Urinary bladder (tissue), 3 donors: ENCODE measurements at regions not wholly inside any gene's neighbourhood (a gene's known extent, or its start where the extent isn't known, plus 50 kb on each side); places are given as distances from the start of the nearest gene placed in this dataset.

Experiments
- DNase-seq: peaks from one replicate; pipeline ENCODE4 v3.0.0-alpha.2; 2015; ENCODE audit errors: extremely low spot score
- H3K27ac ChIP-seq: one replicate; pipeline ENCODE4 v1.5.1; 2013; ENCODE audit warnings: low read depth, mild to moderate bottlenecking, moderate library complexity
- H3K36me3 ChIP-seq: one replicate; pipeline ENCODE4 v1.6.1; 2013; ENCODE audit warnings: mild to moderate bottlenecking, moderate library complexity; ENCODE audit not compliant: insufficient read depth
- H3K4me1 ChIP-seq: one replicate; pipeline ENCODE4 v1.6.1; 2013; ENCODE audit warnings: mild to moderate bottlenecking, moderate library complexity; ENCODE audit not compliant: insufficient read depth
- H3K4me3 ChIP-seq: one replicate; pipeline ENCODE4 v1.5.1; 2013; ENCODE audit warnings: low read depth, low read length
- WGBS: extraction: QIAGEN DNeasy Blood & Tissue Kit; methylation state at CpG from one replicate; pipeline ENCODE4 v1.1.7; 2013; 5-methylcytosine and 5-hydroxymethylcytosine counted together
- donor health status: healthy with polysubstance abuse.
- donor health status: healthy.

DNA sequence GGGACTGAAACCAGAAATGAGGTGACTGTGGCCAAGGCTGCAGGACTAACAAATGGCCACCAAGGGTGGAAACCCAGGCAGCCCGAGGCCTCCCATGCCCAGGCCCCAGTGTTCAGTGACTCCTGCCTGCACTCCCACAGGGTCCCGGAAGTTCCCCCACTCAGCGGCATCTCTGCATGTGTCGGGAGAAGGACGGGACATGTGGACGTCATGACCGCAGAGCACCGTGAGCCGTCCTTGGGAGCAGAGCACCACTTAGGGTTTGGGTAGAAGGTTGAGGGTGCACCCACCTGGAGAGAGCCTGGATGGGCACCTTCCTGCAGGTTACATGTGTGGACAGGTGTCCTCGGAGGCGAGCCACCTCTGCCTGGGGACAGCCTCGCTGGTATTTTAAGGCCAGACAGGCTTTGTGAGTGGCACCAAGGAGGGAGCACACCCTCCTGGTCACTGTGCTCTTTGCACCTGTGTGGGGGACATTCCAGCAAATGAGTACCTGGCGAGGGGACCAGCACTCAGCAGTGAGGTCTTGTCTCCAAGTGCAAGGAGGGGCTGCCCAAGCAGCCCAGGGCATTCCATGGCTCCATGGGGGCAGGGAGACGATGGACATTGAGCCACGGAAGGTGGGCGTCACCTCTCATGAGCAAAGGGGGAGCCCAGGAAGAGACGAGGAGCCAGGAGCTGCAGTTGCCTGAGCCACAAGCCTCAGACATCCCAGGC, 95.3 kb upstream of the TCERG1L start:
- Histone ChIP-seq H3K27ac (no peak overlapping the region), H3K36me3 (no peaks in the 10 kb centered on the region), H3K4me3 (no peak overlapping the region), H3K4me1 (no peaks in the 10 kb centered on the region)
- 91% methylated on average over 17 of the region's 17 CpGs for WGBS
- no peak for DNase-seq

DNA sequence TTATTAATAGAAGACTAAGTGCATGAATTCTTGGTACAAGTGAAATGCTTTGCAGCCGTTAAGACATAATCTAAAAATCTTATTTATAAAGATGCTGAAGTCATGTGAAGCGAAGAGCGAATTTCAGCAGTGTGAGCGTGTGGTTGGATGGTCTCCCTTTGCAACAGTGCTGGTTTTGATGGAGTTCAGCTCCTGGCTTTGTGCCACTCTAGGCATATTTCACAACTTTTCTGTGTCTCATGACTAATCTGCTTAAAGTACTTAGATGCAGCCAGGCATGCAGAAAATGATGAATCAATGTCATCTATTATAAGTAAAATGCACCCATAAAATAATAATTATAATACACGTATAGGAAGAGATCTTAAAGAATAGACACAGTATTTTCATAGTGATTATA, 107.2 kb upstream of the TCERG1L start:
- Histone ChIP-seq H3K4me1 (no peaks in the 10 kb centered on the region), H3K27ac (no peak overlapping the region), H3K36me3 (no peaks in the 10 kb centered on the region), H3K4me3 (no peak overlapping the region)
- DNase-seq, result no peak
- WGBS, result 77% methylated on average over 5 of the region's 5 CpGs

DNA sequence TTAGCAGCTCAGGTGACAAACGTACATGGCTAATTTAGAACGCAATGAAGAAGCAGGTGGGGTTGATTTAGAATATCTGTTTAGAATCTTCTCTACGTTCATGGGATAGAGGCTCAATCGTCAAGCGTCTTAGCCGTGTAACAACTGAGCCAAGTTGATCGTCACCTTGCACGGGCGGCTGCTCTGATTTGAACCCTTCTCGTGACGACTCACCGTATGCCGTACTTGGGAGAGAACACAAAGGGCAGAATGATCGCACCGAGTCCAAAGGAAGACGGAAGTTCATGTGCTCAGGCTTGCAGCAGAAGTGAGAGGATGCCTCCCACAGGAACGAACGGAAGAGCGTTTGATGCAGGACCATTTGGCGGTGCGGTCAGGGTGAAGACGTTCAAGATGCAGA, 108.3 kb upstream of the TCERG1L start:
- WGBS, result 89% methylated on average over 22 of the region's 22 CpGs
- no peak overlapping the region for H3K27ac ChIP-seq
- H3K4me1 ChIP-seq, result no peaks in the 10 kb centered on the region
- DNase-seq, result no peak
- H3K36me3 ChIP-seq, result no peaks in the 10 kb centered on the region
- no peak overlapping the region for H3K4me3 ChIP-seq

DNA sequence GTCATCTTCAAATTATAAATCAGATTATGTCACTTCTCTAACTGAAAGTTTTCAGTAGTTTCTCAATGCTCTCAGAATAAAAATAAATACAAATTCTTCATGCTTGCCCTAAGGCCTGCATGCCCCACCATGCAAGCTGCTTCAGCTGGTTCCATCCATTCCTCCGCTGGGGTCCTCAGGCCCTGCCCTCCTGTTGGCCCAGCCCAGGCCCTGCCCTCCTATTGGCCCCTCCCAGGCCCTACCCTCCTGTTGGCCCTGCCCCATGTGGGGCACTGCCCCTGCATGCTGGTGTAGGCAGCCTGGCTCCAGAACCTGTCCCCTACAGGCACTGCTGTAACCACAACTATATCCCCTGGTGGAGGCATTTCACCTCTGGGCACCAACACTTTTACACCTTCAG, 109.3 kb upstream of the TCERG1L start:
- WGBS, result 91% methylated on average over 1 of the region's 1 CpG
- Histone ChIP-seq H3K27ac (no peak overlapping the region), H3K4me1 (no peaks in the 10 kb centered on the region), H3K36me3 (no peaks in the 10 kb centered on the region), H3K4me3 (no peak overlapping the region)
- DNase-seq, result no peak

DNA sequence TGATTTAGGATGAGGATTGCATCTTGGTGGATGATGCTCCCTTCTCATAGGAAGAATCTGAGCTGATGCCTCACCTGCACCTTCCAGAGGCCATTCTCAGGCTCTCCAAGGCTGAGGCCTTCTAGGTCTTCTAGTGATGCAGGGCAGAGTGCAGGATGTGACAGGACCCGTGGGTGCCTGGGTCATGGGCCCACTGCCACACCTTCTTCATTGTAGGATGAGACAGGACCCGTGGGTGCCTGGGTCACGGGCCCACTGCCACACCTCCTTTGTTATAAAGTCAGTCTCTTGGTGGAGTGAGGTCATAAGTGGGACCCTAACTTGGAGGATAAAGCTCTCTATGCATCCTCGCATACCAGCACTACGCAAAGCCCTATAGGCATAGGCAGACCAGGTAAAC, 109.9 kb upstream of the TCERG1L start:
- no peaks in the 10 kb centered on the region for H3K36me3 ChIP-seq
- H3K4me3 ChIP-seq, result no peak overlapping the region
- WGBS, result 91% methylated on average over 5 of the region's 5 CpGs
- no peaks in the 10 kb centered on the region for H3K4me1 ChIP-seq
- no peak overlapping the region for H3K27ac ChIP-seq
- no peak for DNase-seq

DNA sequence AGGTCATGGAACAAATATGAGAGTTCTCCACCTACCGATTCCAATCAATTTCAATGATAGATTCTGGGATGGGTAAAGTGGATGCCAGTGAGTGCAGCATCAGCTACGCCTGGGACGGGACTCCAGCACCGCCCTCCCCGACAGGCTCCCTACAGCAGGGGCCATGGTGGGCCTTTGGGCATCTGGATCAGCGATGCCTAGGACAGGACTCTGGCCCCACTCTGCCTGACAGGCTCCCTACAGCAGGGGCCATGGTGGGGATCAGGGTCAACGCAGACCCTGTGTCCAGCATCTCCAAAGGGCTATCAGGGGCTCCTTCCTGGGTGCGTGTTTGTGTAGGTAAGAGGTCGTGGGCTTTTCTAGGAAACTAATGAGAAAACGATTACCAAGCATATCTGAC, 111.2 kb upstream of the TCERG1L start:
- DNase-seq, result no peak
- Histone ChIP-seq H3K36me3 (no peaks in the 10 kb centered on the region), H3K4me3 (no peak overlapping the region), H3K4me1 (no peaks in the 10 kb centered on the region), H3K27ac (no peak overlapping the region)
- 92% methylated on average over 10 of the region's 10 CpGs for WGBS

DNA sequence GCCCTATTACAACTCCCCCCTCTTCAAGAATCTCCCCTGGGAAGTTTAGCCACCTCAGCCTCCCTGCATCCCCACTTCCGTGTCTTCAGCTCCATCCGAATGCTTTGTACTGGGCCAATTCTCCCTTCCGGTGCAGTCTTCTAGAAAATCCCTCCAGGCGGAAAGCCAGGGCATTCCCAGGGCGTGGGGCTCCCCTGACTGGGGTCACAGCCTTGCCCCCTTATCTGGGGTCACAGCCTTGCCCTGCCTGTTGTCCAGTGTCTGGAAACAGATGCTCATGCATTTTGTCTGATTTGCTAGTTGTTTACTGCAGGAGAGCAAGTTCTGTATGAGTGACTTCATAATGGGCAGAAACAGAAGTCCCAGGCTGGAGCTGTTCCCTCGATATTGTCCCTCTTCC, 112.5 kb upstream of the TCERG1L start:
- no peak for DNase-seq
- 48% methylated on average over 6 of the region's 6 CpGs for WGBS
- H3K36me3 ChIP-seq, result no peaks in the 10 kb centered on the region
- no peak overlapping the region for H3K27ac ChIP-seq
- no peaks in the 10 kb centered on the region for H3K4me1 ChIP-seq
- H3K4me3 ChIP-seq, result no peak overlapping the region

- no peaks in the 10 kb centered on the region for H3K4me1 ChIP-seq
- DNase-seq, result no peak
- no peaks in the 10 kb centered on the region for H3K36me3 ChIP-seq
- WGBS, result 83% methylated on average over 12 of the region's 12 CpGs
- no peak overlapping the region for H3K27ac ChIP-seq
- no peak overlapping the region for H3K4me3 ChIP-seq
Measured at GRCh38 chr10:131424836-131425491, 113.4 kb upstream of the TCERG1L start.

DNA sequence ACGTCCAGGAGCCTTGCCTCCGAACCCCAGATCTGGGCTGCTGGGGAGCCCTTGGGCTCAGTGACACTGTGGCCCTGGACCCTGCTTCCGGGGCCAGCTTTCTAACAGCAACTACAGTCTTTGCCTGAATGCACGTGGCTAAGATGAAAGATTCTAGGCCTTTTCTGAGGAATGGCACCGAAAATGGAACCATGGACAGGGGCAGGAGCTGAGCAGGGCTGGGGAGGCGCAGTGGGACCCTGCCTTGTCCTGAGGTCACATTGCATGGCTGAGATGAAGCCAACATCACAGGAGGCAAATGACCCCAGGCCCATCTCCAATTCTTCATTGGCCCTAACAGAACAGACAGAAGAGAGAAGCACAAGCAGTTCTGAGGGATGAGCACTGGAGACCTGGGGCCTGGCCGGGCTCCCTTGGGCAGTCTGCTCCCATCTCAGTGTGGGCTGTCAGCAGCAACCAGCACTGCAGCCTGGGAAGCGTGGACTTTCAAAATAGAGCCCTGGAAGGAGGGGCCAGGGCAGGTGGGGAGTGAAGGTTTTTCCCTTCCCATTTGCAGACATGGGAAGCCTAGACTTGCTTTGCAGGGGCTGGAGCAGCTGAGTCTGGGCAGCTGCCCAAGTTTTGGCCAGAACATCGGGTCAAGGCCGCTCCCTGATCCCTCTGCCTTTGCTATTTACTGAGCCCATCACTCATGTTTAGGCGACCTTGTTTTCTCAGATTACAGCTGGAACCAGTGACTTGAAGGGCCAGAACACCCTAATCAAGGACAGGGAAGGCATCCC, 114.4 kb upstream of the TCERG1L start:
- H3K36me3 ChIP-seq, result no peaks in the 10 kb centered on the region
- DNase-seq, result no peak
- H3K4me3 ChIP-seq, result no peak overlapping the region
- no peaks in the 10 kb centered on the region for H3K4me1 ChIP-seq
- no peak overlapping the region for H3K27ac ChIP-seq
- WGBS, result 63% methylated on average over 11 of the region's 11 CpGs

- no peak for DNase-seq
- 52% methylated on average over 9 of the region's 9 CpGs for WGBS
- H3K4me3 ChIP-seq, result no peak overlapping the region
Measured at GRCh38 chr10:131426534-131426898, 115.0 kb upstream of the TCERG1L start.

GRCh38 chr10:131427281-131427680, 115.8 kb upstream of the TCERG1L start:
- no peaks in the 10 kb centered on the region for H3K36me3 ChIP-seq
- H3K4me1 ChIP-seq, result no peaks in the 10 kb centered on the region
- no peak overlapping the region for H3K4me3 ChIP-seq
- no peak overlapping the region for H3K27ac ChIP-seq
- 4% methylated on average over 8 of the region's 8 CpGs for WGBS
- no peak for DNase-seq

More at GRCh38 chr10:131426534-131426898, 115.0 kb upstream of the TCERG1L start:
- H3K27ac ChIP-seq, result no peak overlapping the region
- no peaks in the 10 kb centered on the region for H3K36me3 ChIP-seq
- no peaks in the 10 kb centered on the region for H3K4me1 ChIP-seq

GRCh38 chr10:131427901-131428300, 116.4 kb upstream of the TCERG1L start:
- H3K4me1 ChIP-seq, result no peaks in the 10 kb centered on the region
- H3K36me3 ChIP-seq, result no peaks in the 10 kb centered on the region
- no peak overlapping the region for H3K27ac ChIP-seq
- DNase-seq, result no peak
- no peak overlapping the region for H3K4me3 ChIP-seq
- WGBS, result 82% methylated on average over 8 of the region's 8 CpGs

GRCh38 chr10:131429141-131429540, 117.6 kb upstream of the TCERG1L start:
- no peak overlapping the region for H3K27ac ChIP-seq
- WGBS, result 85% methylated on average over 5 of the region's 5 CpGs

DNA sequence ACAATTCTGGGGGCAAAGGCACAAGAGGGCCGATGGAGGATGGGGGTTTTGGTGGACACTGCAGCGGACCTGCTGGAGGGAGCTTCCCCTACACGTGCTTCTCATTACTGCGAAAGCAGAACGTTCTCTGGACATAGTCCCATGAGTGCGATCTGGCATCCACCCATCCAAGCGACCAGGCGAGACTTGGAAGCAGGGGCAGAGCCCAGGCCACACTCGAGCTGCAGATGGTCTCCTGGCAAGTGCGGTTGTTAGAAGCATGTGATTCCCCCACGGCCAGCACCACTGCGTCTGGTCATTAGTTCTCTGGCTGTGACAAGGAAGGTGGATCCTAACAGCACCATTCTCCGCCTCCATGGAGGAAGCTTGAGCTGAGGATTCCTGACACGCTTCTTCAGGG, 118.4 kb upstream of the TCERG1L start:
- 70% methylated on average over 14 of the region's 14 CpGs for WGBS

More at GRCh38 chr10:131429141-131429540, 117.6 kb upstream of the TCERG1L start:
- Histone ChIP-seq H3K4me3 (no peak overlapping the region), H3K4me1 (no peaks in the 10 kb centered on the region), H3K36me3 (no peaks in the 10 kb centered on the region)
- DNase-seq, result no peak

More for the DNA sequence above, 118.4 kb upstream of the TCERG1L start:
- no peak for DNase-seq
- Histone ChIP-seq H3K27ac (no peak overlapping the region), H3K4me3 (no peak overlapping the region), H3K4me1 (no peaks in the 10 kb centered on the region), H3K36me3 (no peaks in the 10 kb centered on the region)
